ENCODE measurements at regions not wholly inside any gene's neighbourhood (a gene's known extent, or its start where the extent isn't known, plus 50 kb on each side); places are given as distances from the start of the nearest gene placed in this dataset.

DNA sequence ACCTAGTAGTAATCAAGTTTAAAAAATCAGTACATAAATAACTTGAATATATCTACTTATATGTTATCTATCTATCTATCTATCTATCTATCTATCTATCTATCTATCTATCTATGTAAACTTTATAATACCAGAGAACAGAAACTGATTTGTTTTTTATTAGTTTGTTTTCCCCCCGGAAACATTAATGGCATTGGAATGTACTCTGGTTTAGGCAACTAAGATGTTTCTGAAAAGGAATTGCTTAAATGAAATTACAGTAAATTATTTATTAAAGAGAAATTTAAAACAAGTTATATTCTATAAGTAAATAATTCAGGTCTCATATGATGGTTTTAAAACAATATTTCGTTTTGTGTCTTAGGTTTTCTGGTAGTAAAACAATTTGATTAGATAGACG, 681.0 kb upstream of the ADAMTS5 start:
- no peak for DNase-seq
- H3K4me3 Mint-ChIP-seq (ENCODE audit: unreplicated experiment), result no peak overlapping the region
- no TSS peak for BruUV-seq (replicated peaks)
- Histone ChIP-seq H3K36me3 (ENCODE audit: control insufficient read depth, insufficient read depth, low read length) (no peaks in the 10 kb centered on the region), H3K4me1 (no peaks in the 10 kb centered on the region), H3K27me3 (replicated peaks; ENCODE audit: control insufficient read depth, insufficient read depth, low read length) (no peaks in the 10 kb centered on the region), H3K9me3 (no peaks in the 10 kb centered on the region), H3K4me3 (ENCODE audit: low read depth, low read length) (no peak overlapping the region)
- no peaks in the 10 kb centered on the region for H3K9me3 Mint-ChIP-seq (ENCODE audit: unreplicated experiment)
- H3K27ac Mint-ChIP-seq (ENCODE audit: unreplicated experiment), result no peak overlapping the region
- TF ChIP-seq, protein P1, sequence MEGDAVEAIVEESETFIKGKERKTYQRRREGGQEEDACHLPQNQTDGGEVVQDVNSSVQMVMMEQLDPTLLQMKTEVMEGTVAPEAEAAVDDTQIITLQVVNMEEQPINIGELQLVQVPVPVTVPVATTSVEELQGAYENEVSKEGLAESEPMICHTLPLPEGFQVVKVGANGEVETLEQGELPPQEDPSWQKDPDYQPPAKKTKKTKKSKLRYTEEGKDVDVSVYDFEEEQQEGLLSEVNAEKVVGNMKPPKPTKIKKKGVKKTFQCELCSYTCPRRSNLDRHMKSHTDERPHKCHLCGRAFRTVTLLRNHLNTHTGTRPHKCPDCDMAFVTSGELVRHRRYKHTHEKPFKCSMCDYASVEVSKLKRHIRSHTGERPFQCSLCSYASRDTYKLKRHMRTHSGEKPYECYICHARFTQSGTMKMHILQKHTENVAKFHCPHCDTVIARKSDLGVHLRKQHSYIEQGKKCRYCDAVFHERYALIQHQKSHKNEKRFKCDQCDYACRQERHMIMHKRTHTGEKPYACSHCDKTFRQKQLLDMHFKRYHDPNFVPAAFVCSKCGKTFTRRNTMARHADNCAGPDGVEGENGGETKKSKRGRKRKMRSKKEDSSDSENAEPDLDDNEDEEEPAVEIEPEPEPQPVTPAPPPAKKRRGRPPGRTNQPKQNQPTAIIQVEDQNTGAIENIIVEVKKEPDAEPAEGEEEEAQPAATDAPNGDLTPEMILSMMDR (IDR thresholded peaks at IDR 0.05; ENCODE audit: insufficient read depth in 1 of 2, low read depth in 1 of 2, low read length in 1 of 2, severe bottlenecking in 1 of 2, unreplicated experiment in 1 of 2), result no peak
- ChIA-PET CTCF (no interaction called here), POLR2A (no interaction called here)
- no peaks in the 10 kb centered on the region for H3K4me1 Mint-ChIP-seq (ENCODE audit: low read depth, unreplicated experiment)
- intact Hi-C loops (cut with micrococcal nuclease; ENCODE audit: unreplicated experiment), result no loop called here
- H3K27me3 Mint-ChIP-seq (ENCODE audit: insufficient read depth, unreplicated experiment), result no peaks in the 10 kb centered on the region
- no peaks in the 10 kb centered on the region for H3K36me3 Mint-ChIP-seq (ENCODE audit: insufficient read depth, unreplicated experiment)

DNA sequence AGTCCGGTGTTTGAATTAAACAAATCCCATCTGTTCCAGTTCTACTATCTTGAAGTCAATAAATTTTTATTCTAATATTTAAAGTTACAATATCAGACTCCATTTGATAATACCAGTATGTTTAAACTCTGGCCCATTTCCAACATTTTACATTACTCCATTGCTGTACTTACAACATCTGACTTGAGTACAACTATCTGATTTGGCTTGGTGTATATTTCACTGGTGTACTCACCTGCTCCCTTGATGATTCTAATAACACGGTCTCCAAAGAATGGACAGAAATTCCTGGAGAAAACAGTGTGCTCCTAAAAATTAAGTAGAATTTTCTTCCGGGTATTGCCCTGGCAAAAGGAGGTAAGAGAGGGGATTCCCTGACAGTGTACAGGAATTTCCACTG, 680.5 kb upstream of the ADAMTS5 start:
- TF ChIP-seq, protein P1 (IDR thresholded peaks at IDR 0.05; ENCODE audit: insufficient read depth in 1 of 2, low read depth in 1 of 2, low read length in 1 of 2, severe bottlenecking in 1 of 2, unreplicated experiment in 1 of 2), result no peak
- ChIA-PET CTCF (no interaction called here), POLR2A (no interaction called here)
- intact Hi-C loops (cut with micrococcal nuclease; ENCODE audit: unreplicated experiment), result no loop called here
- DNase-seq, result no peak
- no peak overlapping the region for H3K27ac Mint-ChIP-seq (ENCODE audit: unreplicated experiment)
- no peak overlapping the region for H3K4me3 ChIP-seq (ENCODE audit: low read depth, low read length)
- H3K27me3 ChIP-seq (replicated peaks; ENCODE audit: control insufficient read depth, insufficient read depth, low read length), result no peaks in the 10 kb centered on the region
- H3K36me3 ChIP-seq (ENCODE audit: control insufficient read depth, insufficient read depth, low read length), result no peaks in the 10 kb centered on the region
- H3K4me1 ChIP-seq, result no peaks in the 10 kb centered on the region
- no peaks in the 10 kb centered on the region for H3K36me3 Mint-ChIP-seq (ENCODE audit: insufficient read depth, unreplicated experiment)
- no TSS peak for BruUV-seq (replicated peaks)
- no peaks in the 10 kb centered on the region for H3K9me3 ChIP-seq
- H3K4me1 Mint-ChIP-seq (ENCODE audit: low read depth, unreplicated experiment), result no peaks in the 10 kb centered on the region
- no peaks in the 10 kb centered on the region for H3K27me3 Mint-ChIP-seq (ENCODE audit: insufficient read depth, unreplicated experiment)
- no peak overlapping the region for H3K4me3 Mint-ChIP-seq (ENCODE audit: unreplicated experiment)
- no peaks in the 10 kb centered on the region for H3K9me3 Mint-ChIP-seq (ENCODE audit: unreplicated experiment)

DNA sequence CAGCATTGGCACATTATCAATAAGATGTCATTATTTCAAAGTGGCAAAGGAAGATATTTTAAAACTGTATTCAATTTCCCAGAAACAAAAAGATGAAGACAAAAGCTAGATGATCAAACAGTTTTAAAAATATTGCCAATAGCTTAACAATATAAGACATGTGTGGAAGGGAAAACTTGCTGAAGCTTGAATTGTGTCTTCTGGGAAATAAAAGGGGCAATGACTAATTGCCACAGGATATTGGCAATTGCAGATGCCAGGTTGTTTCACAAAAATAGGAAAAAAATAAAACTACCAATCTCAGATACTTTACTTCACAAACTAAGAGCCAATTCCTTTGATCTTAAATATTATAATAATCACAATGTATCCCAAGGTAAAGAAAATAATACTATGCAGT, 679.8 kb upstream of the ADAMTS5 start:
- ChIA-PET CTCF (no interaction called here), POLR2A (no interaction called here)
- no TSS peak for BruUV-seq (replicated peaks)
- no peaks in the 10 kb centered on the region for H3K36me3 ChIP-seq (ENCODE audit: control insufficient read depth, insufficient read depth, low read length)
- Mint-ChIP-seq H3K4me1 (ENCODE audit: low read depth, unreplicated experiment) (no peaks in the 10 kb centered on the region), H3K27ac (ENCODE audit: unreplicated experiment) (no peak overlapping the region), H3K9me3 (ENCODE audit: unreplicated experiment) (no peaks in the 10 kb centered on the region), H3K36me3 (ENCODE audit: insufficient read depth, unreplicated experiment) (no peaks in the 10 kb centered on the region), H3K4me3 (ENCODE audit: unreplicated experiment) (no peak overlapping the region), H3K27me3 (ENCODE audit: insufficient read depth, unreplicated experiment) (no peaks in the 10 kb centered on the region)
- H3K9me3 ChIP-seq, result no peaks in the 10 kb centered on the region
- no peak for DNase-seq
- no peaks in the 10 kb centered on the region for H3K27me3 ChIP-seq (replicated peaks; ENCODE audit: control insufficient read depth, insufficient read depth, low read length)
- H3K4me1 ChIP-seq, result no peaks in the 10 kb centered on the region
- TF ChIP-seq, protein P1 (IDR thresholded peaks at IDR 0.05; ENCODE audit: insufficient read depth in 1 of 2, low read depth in 1 of 2, low read length in 1 of 2, severe bottlenecking in 1 of 2, unreplicated experiment in 1 of 2), result no peak
- intact Hi-C loops (cut with micrococcal nuclease; ENCODE audit: unreplicated experiment), result no loop called here
- no peak overlapping the region for H3K4me3 ChIP-seq (ENCODE audit: low read depth, low read length)

Data from Caco-2 (cell line).